Left lung (tissue), 4 donors: ENCODE measurements at regions not wholly inside any gene's neighbourhood (a gene's known extent, or its start where the extent isn't known, plus 50 kb on each side); places are given as distances from the start of the nearest gene placed in this dataset.
A peak's percentile ranks its signal among the peaks of the same experiment; 100 is the strongest.

Experiments used
- ATAC-seq: fragments of 200-7000 bp; cut with Tn5 transposase; one replicate; pipeline ENCODE4 v1.9.1; 2020; ENCODE audit warnings: moderate library complexity
- DNase-seq, 4 donors: peaks; one replicate each; pipeline ENCODE4 v3.0.0-alpha.2; 2013 to 2020
- H3K27ac ChIP-seq, 2 donors: fragments of 200-600 bp; sonication (generic) in 1 of 2; one replicate each; pipeline versions ENCODE4 v1.5.0 to v1.8.0; 2020 to 2021
- H3K27me3 ChIP-seq, 2 donors: fragments of 200-600 bp; sonication (generic) in 1 of 2; one replicate each; pipeline versions ENCODE4 v1.5.0 to v1.8.0; 2020 to 2021
- H3K36me3 ChIP-seq, 2 donors: fragments of 200-600 bp; sonication (generic) in 1 of 2; one replicate each; pipeline versions ENCODE4 v1.5.0 to v1.8.0; 2020 to 2021
- H3K4me1 ChIP-seq, 2 donors: fragments of 200-600 bp; one replicate each; pipeline ENCODE4 v1.8.0; 2021
- H3K4me3 ChIP-seq, 2 donors: fragments of 200-600 bp; sonication (generic) in 1 of 2; one replicate each; pipeline versions ENCODE4 v1.5.0 to v1.8.0; 2020 to 2021; ENCODE audit warnings: mild to moderate bottlenecking in 1 of 2
- H3K9me3 ChIP-seq, 2 donors: fragments of 200-600 bp; sonication (generic) in 1 of 2; one replicate each; pipeline versions ENCODE4 v1.5.0 to v1.8.0; 2020 to 2021
- intact Hi-C, 2 donors: fragments of 100-400 bp; cut with DNase I; formaldehyde crosslinking; loops; one replicate each; pipeline versions ENCODE4 v1.11.2 to v1.14.2; 2022
- TF ChIP-seq, protein P1 (sequence below), 2 donors: fragments of 200-600 bp; sonication (generic) in 1 of 2; IDR thresholded peaks; one replicate each; pipeline versions ENCODE4 v1.5.0 to v1.8.0; 2021; ENCODE audit warnings: antibody characterized with exemption in 2 of 2
- donor health status: DM: no; HTN: yes; CAD: no.
- donor health status: DM: no; HTN: no; CAD: no.

GRCh38 chr16:27687605-27688004, 137.7 kb downstream of the KATNIP start:
- Histone ChIP-seq H3K9me3 (no peaks in the 10 kb centered on the region), H3K4me1 (no peaks in the 10 kb centered on the region), H3K27me3 (no peaks in the 10 kb centered on the region), H3K27ac (no peak overlapping the region), H3K4me3 (no peak overlapping the region), H3K36me3 (peaks cover 0 to 18% of the 10 kb centered on the region in 2 donors)
- ATAC-seq (no peak), DNase-seq (no peak)
- TF ChIP-seq, protein P1, sequence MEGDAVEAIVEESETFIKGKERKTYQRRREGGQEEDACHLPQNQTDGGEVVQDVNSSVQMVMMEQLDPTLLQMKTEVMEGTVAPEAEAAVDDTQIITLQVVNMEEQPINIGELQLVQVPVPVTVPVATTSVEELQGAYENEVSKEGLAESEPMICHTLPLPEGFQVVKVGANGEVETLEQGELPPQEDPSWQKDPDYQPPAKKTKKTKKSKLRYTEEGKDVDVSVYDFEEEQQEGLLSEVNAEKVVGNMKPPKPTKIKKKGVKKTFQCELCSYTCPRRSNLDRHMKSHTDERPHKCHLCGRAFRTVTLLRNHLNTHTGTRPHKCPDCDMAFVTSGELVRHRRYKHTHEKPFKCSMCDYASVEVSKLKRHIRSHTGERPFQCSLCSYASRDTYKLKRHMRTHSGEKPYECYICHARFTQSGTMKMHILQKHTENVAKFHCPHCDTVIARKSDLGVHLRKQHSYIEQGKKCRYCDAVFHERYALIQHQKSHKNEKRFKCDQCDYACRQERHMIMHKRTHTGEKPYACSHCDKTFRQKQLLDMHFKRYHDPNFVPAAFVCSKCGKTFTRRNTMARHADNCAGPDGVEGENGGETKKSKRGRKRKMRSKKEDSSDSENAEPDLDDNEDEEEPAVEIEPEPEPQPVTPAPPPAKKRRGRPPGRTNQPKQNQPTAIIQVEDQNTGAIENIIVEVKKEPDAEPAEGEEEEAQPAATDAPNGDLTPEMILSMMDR (IDR thresholded peaks at IDR 0.05): no peak
- intact Hi-C loops: no loop called here

DNA sequence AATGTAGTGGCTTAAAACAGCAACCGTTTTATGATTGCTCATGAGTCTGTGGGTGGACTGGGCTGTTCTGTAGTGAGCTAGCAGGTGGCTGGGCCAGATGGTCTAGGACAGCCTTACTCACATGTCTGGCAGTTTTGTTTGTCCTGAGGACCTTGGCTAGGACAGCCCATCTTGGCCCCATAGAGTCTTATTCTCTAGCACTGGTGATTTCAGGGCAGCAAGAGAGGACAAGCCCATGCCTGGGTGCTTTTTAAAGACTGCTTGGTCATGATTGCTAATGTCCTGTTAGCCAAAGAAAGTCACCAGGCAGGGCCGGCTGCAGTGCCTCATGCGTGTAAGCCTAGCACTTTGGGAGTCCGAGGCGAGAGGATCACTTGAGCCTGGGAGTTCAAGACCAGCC, 139.8 kb downstream of the KATNIP start:
- TF ChIP-seq, protein P1 (IDR thresholded peaks at IDR 0.05): no peak
- no peaks in the 10 kb centered on the region for H3K4me1 ChIP-seq
- H3K36me3 ChIP-seq: peaks cover 0 to 3% of the 10 kb centered on the region in 2 donors
- no peak for DNase-seq
- H3K4me3 ChIP-seq: no peak overlapping the region
- no peak for ATAC-seq
- no peak overlapping the region for H3K27ac ChIP-seq
- no peaks in the 10 kb centered on the region for H3K9me3 ChIP-seq
- H3K27me3 ChIP-seq: no peaks in the 10 kb centered on the region
- intact Hi-C loops: no loop called here

DNA sequence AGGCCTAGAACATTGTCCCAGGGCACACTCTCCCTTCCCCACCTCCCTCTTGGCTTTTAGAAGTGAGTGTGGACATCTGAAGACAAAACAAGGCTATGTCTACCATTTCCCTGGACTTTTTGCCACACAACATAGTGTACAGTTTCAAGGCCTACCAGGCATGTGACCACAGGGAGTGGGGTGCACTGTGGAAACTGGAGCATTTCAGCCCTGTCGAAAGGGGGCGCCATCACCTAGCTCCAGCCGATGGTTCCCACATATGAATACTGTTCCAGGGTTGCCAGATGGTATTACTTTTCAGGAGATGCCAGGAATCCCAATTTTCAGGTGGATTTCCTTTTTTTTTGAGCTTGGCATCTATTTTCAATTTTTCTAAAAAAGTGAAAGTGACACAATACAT, 140.7 kb downstream of the KATNIP start:
- Histone ChIP-seq H3K4me1 (no peaks in the 10 kb centered on the region), H3K4me3 (no peak overlapping the region), H3K36me3 (peaks cover 0 to 3% of the 10 kb centered on the region in 2 donors), H3K27ac (no peak overlapping the region), H3K9me3 (no peaks in the 10 kb centered on the region), H3K27me3 (no peaks in the 10 kb centered on the region)
- intact Hi-C loops: no loop called here
- TF ChIP-seq, protein P1 (IDR thresholded peaks at IDR 0.05): peak; percentile 39 to 46
- ATAC-seq: peak; percentile 59
- DNase-seq: no peak

- H3K27ac ChIP-seq: no peak overlapping the region
- no peaks in the 10 kb centered on the region for H3K9me3 ChIP-seq
- no peaks in the 10 kb centered on the region for H3K4me1 ChIP-seq
- peaks cover 0 to 3% of the 10 kb centered on the region in 2 donors for H3K36me3 ChIP-seq
- no peak overlapping the region for H3K4me3 ChIP-seq
- intact Hi-C loops: no loop called here
- H3K27me3 ChIP-seq: no peaks in the 10 kb centered on the region
- TF ChIP-seq, protein P1 (IDR thresholded peaks at IDR 0.05): no peak
- DNase-seq (no peak), ATAC-seq (no peak)
Observed at GRCh38 chr16:27691721-27692120, 141.8 kb downstream of the KATNIP start.

GRCh38 chr16:27692576-27692975, 142.6 kb downstream of the KATNIP start:
- ATAC-seq: no peak
- TF ChIP-seq, protein P1 (IDR thresholded peaks at IDR 0.05): no peak
- DNase-seq: no peak
- Histone ChIP-seq H3K4me1 (no peaks in the 10 kb centered on the region), H3K9me3 (no peaks in the 10 kb centered on the region), H3K36me3 (peaks cover 0 to 3% of the 10 kb centered on the region in 2 donors), H3K27ac (no peak overlapping the region), H3K27me3 (no peaks in the 10 kb centered on the region), H3K4me3 (no peak overlapping the region)
- intact Hi-C loops: no loop called here
